NCI-H187 (cell line): ENCODE measurements at regions not wholly inside any gene's neighbourhood (a gene's known extent, or its start where the extent isn't known, plus 50 kb on each side); places are given as distances from the start of the nearest gene placed in this dataset.
A peak's percentile ranks its signal among the peaks of the same experiment; 100 is the strongest.
"Not testable (repeated sequence)": the region's sequence is repeated elsewhere in the genome, so short reads cannot be mapped to it uniquely, and the experiment has no call there.

Experiments used
- DNase-seq, 2 experiments: peaks; one replicate each; lab custom pipeline; 2025; lab: John Stamatoyannopoulos, UW

- no peak for DNase-seq
Measured at GRCh38 chr21:15278279-15278678, 213.5 kb upstream of the NRIP1 start.

DNA sequence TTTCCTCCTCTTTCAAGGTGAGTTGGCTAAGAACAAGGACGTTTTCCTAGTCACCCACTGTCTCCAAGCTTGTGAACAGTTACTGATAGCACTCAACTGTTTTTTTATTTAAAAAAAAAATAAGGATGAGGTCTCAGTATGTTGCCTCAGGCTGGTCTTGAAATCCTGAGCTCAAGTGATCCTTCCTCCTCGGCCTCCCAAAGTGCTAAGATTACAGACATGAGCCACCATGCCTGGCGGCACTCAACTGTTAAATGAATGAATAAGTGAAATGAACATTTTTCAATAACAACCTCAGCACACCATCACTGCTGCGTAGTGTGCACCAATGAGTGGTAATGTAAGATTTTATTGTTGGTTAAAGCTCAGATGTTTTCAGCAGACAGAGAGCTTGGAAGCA lies 214.1 kb upstream of the NRIP1 start:
- DNase-seq: no peak

- no peak for DNase-seq
Measured at GRCh38 chr21:15279482-15279881, 214.7 kb upstream of the NRIP1 start.

- DNase-seq: no peak
Measured at GRCh38 chr21:15281714-15282113, 216.9 kb upstream of the NRIP1 start.

- no peak for DNase-seq
Measured at GRCh38 chr21:15282665-15283064, 217.9 kb upstream of the NRIP1 start.

DNA sequence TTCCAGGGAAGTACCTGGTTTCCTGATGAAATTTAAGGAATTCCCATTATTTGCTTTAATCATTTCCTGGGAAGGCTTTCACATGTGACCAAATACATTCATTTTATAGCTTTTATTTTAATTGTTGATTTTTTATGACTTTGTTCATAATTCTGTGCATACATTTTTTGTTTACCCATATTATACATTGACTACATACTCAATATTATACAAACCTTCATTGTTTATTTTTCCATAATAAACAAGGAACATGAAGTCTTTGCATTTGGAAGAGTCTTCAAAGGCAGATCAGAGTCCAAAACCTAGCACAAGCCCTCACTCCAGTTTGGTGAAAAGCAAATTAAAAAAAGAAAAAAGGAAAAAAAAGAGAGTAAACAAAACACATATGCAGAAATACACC lies 218.3 kb upstream of the NRIP1 start:
- no peak for DNase-seq

GRCh38 chr21:15283789-15284188 lies 219.0 kb upstream of the NRIP1 start:
- DNase-seq: no peak

DNA sequence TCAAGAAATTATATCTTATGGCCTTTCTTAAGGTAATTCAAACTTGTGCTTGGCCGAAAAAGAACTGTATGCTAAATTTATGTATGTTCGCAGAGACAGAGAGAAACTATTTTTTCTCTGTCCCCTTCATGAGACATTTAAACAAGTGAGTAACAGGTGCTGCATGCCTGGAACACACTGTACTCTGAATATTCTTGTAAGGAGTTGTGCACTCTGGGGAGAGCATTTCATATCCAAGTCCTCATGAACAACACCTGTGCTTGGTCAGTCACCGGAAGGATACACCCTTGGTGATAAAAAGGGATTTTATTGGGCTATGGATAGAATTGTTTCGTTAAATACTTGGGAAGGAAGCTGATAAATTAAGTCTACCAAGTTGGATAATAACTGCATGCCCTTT lies 220.8 kb upstream of the NRIP1 start:
- no peak for DNase-seq

DNA sequence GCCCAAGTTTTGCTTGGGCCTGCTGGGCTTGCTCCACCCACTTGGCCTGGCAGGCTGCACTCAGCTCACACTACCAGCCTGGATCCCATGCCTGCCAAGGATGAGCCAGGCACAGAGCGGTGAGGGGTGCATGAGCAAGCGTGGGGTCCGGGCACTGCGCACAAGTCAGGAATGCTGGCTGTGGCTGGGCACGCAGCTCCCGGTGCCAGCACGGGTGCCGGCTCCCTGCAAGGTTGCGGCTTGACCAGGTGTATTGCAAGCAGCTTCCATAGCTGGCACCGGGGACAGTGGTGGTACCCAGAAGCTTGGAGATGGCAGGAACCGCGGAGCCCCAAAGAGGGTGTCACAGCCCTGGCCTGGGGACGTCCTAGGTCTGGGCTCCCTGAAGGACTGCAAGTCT lies 224.4 kb upstream of the NRIP1 start:
- DNase-seq: no peak

- DNase-seq: peak in 1 of 2 experiments; percentile 72
Measured at GRCh38 chr21:15289896-15290841, 225.4 kb upstream of the NRIP1 start.

DNA sequence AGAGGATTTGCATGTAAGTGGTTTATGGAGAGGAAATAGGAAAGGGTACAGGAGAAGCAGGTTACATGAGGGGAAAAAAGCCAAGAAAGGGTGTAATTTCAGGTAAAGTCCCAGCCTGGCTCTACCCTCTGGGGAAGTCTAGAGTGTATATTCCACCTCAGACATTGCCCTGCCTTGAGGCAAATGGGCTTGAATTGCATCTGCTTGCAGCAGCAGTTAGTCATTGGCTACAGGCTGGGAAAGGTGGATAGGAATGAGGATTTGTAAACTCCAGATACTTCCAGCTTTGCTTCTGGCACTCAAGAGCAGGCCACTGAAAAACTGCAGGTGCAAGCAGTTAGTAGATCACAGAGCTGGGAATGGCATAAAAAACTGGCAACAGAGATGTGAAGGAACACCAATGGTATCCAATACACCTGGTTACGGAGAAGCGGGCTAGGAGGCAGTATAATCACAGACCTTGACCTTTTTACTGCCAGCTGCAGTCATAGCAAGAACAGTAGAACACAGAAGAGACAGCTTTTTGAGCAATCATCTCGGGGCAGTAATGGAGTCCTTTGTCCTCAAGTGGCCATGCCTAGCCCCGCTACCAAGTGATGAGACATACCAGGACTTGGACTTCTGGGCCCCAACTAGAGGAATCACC lies 226.9 kb upstream of the NRIP1 start:
- DNase-seq: no peak

- DNase-seq: no peak
Measured at GRCh38 chr21:15293240-15293639, 228.4 kb upstream of the NRIP1 start.

DNA sequence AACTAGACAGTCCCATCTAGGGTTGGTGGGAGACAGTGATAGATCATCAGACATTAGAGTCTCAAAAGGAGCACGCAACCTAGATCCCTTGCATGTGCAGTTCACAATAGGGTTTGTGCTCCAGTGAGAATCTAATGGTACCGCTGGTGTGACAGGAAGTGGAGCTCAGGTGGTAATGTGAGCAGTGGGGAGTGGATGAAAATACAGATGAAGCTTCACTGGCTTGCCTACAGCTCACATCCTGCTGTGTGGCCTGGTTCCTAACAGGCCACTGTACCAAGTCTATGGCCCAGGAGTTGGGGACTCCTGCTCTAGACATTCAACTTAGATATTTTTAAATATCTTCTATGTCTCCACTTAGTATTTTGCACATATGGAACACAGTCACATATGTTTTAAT lies 231.1 kb upstream of the NRIP1 start:
- no peak for DNase-seq

DNA sequence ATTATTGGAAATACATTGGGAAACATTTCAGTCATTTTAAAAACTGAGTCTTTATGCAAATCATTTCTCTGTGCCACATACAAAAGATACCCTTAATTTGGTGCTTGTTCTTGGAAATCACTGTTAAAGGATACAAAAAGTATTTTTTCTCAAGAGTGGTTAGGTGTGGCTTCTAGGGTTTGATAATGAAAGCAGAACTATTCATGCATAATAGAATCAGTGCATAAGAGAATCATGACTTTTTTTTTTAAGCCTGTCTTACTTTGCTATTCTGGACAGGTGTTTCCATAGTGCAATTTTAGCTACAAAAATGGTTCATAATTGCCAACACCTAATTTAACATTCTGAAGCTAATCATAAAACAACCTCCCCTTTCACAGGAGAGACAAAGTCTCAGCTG lies 233.0 kb upstream of the NRIP1 start:
- DNase-seq: no peak

GRCh38 chr21:15298306-15298705 lies 233.5 kb upstream of the NRIP1 start:
- DNase-seq: no peak

- DNase-seq: not testable (repeated sequence)
Measured at GRCh38 chr21:15298755-15299154, 234.0 kb upstream of the NRIP1 start.

DNA sequence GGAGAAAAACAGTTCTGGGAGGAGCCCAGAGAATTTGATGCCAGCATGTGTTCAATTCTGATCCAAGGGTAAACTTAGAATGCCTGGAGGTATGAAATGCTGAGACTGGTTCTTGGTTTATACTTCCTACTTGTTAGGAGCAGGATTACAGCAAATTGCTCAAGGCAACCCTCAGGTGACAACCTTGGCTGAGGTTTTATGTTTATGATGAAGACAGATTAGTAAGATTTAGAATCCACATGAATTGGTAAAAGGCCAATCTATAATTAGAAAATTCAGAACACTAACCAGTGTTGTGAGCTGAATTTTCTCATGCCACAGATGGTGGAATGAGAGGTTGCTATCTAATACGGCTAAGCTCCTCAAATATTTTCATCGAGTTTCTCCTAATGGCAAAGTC lies 235.3 kb upstream of the NRIP1 start:
- DNase-seq: no peak

DNA sequence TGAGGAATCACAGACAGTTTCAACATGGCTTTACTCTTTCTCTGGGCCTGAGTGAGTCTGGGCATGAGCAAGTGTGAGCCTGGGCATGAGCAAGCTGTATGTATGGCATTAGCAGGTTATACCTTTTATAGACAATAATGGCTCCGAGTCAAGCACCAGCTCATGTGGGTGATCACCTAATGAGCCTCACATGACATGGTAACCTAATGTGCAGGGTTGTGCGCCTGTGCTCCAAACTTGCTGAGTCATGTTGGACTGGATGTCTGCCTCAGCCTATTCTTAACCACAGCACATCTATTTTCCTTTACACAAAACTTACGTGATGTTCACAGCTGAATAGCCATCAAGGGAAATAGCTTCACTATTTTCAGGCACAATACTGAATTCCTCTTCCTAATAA lies 236.2 kb upstream of the NRIP1 start:
- DNase-seq: no peak

DNA sequence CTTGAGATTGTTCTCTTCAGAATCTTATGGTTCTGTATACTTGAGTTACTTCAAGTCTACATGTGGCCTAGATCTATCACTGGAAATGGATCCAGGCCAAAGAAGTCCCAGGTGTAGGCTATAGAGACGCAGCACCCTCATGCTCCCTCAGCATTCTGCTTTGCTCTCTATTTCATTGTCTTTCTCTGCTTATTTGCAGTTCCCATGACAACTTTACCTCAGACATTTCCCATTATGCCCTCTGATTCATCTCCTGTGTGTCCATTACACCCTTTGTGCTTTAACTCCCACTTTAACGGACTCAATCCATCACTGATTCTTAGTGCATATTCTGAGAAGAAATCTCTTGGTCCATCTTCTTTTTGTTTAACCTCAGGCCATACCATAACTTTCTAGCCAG lies 236.9 kb upstream of the NRIP1 start:
- DNase-seq: no peak

DNA sequence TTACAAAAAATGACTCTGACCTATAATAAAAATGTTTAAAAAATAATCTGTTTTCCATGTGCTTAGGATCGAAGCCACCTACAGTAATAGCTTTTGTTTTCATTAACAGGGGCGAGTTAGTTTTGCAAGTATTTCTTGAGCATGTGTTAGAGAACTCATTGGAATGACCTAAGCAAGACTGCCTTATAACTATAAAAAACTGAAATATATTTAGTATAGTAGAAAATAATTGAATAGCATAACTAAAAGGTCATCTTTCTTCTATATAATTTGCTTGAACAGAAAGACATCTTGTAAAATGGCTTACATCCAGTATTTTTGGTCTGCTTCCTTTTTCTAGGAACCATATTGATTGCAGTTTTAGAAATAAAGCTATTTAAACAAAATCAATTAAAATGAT lies 241.5 kb upstream of the NRIP1 start:
- DNase-seq: no peak

DNA sequence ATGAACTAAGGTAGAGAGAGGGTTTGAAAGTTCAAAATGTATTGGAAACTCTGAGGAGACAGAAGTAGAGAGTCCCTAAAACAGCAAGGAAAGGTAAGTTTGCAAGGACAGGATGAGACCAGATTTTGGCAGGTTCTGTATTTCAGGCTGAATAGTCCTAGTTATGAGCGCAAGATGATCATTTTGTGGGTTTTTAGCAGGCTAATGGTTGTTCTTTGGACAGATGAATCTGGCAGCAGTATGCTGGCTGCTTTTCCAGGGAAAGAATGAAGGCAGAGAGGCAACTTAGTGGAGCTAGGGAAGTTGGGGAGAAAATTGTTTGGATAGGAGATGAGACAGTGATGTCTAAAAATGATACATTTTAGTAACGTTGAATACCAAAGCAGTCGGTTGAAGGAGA lies 243.5 kb upstream of the NRIP1 start:
- no peak for DNase-seq

DNA sequence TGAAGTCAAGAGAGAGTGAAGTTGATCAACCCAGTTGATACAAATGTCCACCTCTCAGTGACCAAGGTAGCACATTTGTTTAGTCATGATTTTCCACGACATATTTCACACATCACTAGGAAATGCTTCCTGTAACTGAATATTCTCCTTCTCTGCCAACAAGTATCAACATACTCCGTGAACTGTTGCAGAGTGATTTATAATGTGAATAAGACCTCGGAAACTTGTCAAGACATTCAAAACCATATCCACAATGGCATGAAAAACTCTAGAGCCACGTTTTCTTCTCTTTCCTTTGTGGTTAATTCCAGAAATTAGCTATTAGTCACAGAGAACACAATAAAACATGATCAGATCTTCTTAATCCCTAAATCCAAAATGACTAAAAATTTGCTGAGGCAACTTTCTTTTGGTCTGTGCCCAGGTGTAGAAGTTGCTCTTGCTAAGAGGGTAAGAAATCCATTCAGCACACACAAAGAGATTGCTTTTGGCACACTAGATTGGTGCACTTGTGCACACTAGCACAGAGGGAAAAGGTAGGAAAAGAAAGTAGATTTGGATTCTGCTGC lies 244.3 kb upstream of the NRIP1 start:
- DNase-seq: no peak

DNA sequence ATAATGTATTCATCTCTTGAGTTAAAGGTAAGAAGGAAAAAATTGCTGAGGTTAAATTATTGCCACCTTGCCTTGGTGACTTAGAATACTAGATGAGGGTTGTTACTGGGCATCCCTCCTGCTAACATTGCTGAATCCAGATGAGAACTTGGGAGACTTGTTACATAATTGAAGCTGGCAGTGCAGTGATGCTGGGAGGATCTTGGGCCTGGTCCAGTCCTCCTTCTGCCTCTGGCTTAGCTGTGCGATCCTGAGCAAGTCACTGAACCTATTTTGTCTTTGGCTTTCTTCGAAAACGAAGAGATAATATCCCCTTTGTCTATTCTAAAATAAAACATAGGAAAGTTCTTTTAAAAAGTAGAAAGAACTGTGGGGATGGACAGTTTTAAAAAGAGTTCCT lies 244.9 kb upstream of the NRIP1 start:
- no peak for DNase-seq
